K562 (cell line): ENCODE measurements at regions not wholly inside any gene's neighbourhood (a gene's known extent, or its start where the extent isn't known, plus 50 kb on each side); places are given as distances from the start of the nearest gene placed in this dataset.

Experiments
- CREM ChIP-seq: IDR thresholded peaks from 2 replicates; pipeline ENCODE4 v1.6.1; 2014; ENCODE audit warnings: antibody characterized with exemption, low read depth
- TF ChIP-seq, protein P1 (sequence below): fragments of 200-600 bp; sonication (generic); IDR thresholded peaks from one replicate; pipeline ENCODE4 v1.6.1; 2012; ENCODE audit warnings: mild to moderate bottlenecking, low read depth, low read length, inconsistent platforms
- TF ChIP-seq, protein P2 (sequence below), 2 experiments: fragments of 450-650 bp; formaldehyde crosslinking in 1 of 2; IDR thresholded peaks; 2 replicates each; pipeline versions ENCODE4 v1.4.0 to v1.6.1; 2014 to 2020; ENCODE audit warnings: mild to moderate bottlenecking in 2 of 2, borderline replicate concordance in 1 of 2, low read depth in 1 of 2
- TF ChIP-seq, protein P3 (sequence below): fragments of 200-400 bp; formaldehyde crosslinking; IDR thresholded peaks from 2 replicates; pipeline ENCODE4 v1.6.1; 2017; ENCODE audit warnings: mild to moderate bottlenecking, low read depth, low read length, moderate library complexity

DNA sequence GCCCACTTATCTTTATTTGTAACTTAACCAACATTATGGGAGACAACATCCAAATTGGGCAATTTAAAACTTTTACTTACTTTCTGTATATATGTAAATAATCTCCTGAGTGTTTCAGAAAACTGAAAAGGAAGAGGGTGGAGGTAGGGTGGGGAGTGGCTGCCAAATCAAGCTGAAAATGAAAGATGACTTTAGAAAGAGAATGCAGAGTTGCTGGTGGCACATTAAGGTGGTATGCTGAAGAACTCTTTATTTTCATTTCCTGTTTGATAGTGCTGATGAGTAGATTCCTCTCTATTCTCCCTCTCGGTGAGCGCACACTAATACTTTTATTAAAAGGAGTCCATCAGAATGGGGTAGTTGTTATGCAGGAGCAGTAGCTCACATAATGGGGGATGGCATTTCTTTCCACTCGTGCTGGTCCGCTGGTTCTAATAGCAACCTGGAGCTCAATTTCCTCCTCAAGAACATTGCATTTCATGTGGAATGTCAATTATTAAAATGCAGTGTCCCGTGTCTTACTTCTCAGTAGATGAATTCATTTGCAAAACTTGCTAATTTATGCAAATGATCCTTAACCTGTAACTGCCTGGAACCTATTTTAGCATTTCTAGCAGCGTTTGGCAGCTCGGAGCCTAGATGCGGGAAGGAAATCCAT lies 466.9 kb upstream of the HNRNPA3 start (continued):
- TF ChIP-seq, protein P1, sequence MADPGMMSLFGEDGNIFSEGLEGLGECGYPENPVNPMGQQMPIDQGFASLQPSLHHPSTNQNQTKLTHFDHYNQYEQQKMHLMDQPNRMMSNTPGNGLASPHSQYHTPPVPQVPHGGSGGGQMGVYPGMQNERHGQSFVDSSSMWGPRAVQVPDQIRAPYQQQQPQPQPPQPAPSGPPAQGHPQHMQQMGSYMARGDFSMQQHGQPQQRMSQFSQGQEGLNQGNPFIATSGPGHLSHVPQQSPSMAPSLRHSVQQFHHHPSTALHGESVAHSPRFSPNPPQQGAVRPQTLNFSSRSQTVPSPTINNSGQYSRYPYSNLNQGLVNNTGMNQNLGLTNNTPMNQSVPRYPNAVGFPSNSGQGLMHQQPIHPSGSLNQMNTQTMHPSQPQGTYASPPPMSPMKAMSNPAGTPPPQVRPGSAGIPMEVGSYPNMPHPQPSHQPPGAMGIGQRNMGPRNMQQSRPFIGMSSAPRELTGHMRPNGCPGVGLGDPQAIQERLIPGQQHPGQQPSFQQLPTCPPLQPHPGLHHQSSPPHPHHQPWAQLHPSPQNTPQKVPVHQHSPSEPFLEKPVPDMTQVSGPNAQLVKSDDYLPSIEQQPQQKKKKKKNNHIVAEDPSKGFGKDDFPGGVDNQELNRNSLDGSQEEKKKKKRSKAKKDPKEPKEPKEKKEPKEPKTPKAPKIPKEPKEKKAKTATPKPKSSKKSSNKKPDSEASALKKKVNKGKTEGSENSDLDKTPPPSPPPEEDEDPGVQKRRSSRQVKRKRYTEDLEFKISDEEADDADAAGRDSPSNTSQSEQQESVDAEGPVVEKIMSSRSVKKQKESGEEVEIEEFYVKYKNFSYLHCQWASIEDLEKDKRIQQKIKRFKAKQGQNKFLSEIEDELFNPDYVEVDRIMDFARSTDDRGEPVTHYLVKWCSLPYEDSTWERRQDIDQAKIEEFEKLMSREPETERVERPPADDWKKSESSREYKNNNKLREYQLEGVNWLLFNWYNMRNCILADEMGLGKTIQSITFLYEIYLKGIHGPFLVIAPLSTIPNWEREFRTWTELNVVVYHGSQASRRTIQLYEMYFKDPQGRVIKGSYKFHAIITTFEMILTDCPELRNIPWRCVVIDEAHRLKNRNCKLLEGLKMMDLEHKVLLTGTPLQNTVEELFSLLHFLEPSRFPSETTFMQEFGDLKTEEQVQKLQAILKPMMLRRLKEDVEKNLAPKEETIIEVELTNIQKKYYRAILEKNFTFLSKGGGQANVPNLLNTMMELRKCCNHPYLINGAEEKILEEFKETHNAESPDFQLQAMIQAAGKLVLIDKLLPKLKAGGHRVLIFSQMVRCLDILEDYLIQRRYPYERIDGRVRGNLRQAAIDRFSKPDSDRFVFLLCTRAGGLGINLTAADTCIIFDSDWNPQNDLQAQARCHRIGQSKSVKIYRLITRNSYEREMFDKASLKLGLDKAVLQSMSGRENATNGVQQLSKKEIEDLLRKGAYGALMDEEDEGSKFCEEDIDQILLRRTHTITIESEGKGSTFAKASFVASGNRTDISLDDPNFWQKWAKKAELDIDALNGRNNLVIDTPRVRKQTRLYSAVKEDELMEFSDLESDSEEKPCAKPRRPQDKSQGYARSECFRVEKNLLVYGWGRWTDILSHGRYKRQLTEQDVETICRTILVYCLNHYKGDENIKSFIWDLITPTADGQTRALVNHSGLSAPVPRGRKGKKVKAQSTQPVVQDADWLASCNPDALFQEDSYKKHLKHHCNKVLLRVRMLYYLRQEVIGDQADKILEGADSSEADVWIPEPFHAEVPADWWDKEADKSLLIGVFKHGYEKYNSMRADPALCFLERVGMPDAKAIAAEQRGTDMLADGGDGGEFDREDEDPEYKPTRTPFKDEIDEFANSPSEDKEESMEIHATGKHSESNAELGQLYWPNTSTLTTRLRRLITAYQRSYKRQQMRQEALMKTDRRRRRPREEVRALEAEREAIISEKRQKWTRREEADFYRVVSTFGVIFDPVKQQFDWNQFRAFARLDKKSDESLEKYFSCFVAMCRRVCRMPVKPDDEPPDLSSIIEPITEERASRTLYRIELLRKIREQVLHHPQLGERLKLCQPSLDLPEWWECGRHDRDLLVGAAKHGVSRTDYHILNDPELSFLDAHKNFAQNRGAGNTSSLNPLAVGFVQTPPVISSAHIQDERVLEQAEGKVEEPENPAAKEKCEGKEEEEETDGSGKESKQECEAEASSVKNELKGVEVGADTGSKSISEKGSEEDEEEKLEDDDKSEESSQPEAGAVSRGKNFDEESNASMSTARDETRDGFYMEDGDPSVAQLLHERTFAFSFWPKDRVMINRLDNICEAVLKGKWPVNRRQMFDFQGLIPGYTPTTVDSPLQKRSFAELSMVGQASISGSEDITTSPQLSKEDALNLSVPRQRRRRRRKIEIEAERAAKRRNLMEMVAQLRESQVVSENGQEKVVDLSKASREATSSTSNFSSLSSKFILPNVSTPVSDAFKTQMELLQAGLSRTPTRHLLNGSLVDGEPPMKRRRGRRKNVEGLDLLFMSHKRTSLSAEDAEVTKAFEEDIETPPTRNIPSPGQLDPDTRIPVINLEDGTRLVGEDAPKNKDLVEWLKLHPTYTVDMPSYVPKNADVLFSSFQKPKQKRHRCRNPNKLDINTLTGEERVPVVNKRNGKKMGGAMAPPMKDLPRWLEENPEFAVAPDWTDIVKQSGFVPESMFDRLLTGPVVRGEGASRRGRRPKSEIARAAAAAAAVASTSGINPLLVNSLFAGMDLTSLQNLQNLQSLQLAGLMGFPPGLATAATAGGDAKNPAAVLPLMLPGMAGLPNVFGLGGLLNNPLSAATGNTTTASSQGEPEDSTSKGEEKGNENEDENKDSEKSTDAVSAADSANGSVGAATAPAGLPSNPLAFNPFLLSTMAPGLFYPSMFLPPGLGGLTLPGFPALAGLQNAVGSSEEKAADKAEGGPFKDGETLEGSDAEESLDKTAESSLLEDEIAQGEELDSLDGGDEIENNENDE, result no peak
- TF ChIP-seq, protein P2, sequence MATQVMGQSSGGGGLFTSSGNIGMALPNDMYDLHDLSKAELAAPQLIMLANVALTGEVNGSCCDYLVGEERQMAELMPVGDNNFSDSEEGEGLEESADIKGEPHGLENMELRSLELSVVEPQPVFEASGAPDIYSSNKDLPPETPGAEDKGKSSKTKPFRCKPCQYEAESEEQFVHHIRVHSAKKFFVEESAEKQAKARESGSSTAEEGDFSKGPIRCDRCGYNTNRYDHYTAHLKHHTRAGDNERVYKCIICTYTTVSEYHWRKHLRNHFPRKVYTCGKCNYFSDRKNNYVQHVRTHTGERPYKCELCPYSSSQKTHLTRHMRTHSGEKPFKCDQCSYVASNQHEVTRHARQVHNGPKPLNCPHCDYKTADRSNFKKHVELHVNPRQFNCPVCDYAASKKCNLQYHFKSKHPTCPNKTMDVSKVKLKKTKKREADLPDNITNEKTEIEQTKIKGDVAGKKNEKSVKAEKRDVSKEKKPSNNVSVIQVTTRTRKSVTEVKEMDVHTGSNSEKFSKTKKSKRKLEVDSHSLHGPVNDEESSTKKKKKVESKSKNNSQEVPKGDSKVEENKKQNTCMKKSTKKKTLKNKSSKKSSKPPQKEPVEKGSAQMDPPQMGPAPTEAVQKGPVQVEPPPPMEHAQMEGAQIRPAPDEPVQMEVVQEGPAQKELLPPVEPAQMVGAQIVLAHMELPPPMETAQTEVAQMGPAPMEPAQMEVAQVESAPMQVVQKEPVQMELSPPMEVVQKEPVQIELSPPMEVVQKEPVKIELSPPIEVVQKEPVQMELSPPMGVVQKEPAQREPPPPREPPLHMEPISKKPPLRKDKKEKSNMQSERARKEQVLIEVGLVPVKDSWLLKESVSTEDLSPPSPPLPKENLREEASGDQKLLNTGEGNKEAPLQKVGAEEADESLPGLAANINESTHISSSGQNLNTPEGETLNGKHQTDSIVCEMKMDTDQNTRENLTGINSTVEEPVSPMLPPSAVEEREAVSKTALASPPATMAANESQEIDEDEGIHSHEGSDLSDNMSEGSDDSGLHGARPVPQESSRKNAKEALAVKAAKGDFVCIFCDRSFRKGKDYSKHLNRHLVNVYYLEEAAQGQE (IDR thresholded peaks at IDR 0.05; ENCODE audit: borderline replicate concordance), result no peak
- TF ChIP-seq, protein P2 (CRISPR knock-in tag; IDR thresholded peaks at IDR 0.05; ENCODE audit: low read depth), result no peak
- TF ChIP-seq, protein P3, sequence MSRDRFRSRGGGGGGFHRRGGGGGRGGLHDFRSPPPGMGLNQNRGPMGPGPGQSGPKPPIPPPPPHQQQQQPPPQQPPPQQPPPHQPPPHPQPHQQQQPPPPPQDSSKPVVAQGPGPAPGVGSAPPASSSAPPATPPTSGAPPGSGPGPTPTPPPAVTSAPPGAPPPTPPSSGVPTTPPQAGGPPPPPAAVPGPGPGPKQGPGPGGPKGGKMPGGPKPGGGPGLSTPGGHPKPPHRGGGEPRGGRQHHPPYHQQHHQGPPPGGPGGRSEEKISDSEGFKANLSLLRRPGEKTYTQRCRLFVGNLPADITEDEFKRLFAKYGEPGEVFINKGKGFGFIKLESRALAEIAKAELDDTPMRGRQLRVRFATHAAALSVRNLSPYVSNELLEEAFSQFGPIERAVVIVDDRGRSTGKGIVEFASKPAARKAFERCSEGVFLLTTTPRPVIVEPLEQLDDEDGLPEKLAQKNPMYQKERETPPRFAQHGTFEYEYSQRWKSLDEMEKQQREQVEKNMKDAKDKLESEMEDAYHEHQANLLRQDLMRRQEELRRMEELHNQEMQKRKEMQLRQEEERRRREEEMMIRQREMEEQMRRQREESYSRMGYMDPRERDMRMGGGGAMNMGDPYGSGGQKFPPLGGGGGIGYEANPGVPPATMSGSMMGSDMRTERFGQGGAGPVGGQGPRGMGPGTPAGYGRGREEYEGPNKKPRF, result no peak
- no peak for TF ChIP-seq CREM
